SK-N-SH (cell line): ENCODE measurements at regions not wholly inside any gene's neighbourhood (a gene's known extent, or its start where the extent isn't known, plus 50 kb on each side); places are given as distances from the start of the nearest gene placed in this dataset.

Source experiments
- CTCF ChIA-PET: fragments of 300-600, 350-600 bp; formaldehyde crosslinking; extraction: SDS; loops from one replicate; lab custom pipeline; 2021; lab: Yijun Ruan, JAX
- POLR2A ChIA-PET: fragments of 350-600 bp; sonication (Branson Sonifier 250); formaldehyde crosslinking; extraction: SDS; loops from one replicate; lab custom pipeline; 2020; ENCODE audit warnings: antibody characterized with exemption, inconsistent platforms; lab: Yijun Ruan, JAX
- DNase-seq: peaks from one replicate; pipeline ENCODE4 v3.0.0; 2012
- H2AFZ ChIP-seq: fragments of 200-600 bp; sonication (generic); 2 replicates; pipeline ENCODE4 v1.8.1; 2016; ENCODE audit warnings: antibody characterized with exemption, mild to moderate bottlenecking, low read depth
- H3F3A ChIP-seq: fragments of 200-600 bp; sonication (generic); replicated peaks from 2 replicates; pipeline ENCODE3; 2016; ENCODE audit warnings: antibody characterized with exemption, mild to moderate bottlenecking; ENCODE audit not compliant: insufficient read depth
- H3K27ac ChIP-seq, 2 experiments: fragments of 200-500 bp in 1 of 2; fragments of 200-600 bp in 1 of 2; sonication (Bioruptor generic) in 1 of 2; sonication (generic), shearing (Covaris generic) in 1 of 2; 2 replicates each; pipeline versions ENCODE4 v1.5.1 to v1.6.1; 2014 to 2016; ENCODE audit warnings: low read depth in 2 of 2, inconsistent platforms in 1 of 2, low read length in 1 of 2, mild to moderate bottlenecking in 1 of 2, mixed read lengths in 1 of 2
- H3K27me3 ChIP-seq: fragments of 200-600 bp; sonication (generic), shearing (Covaris generic); 2 replicates; pipeline ENCODE4 v1.6.1; 2016; ENCODE audit warnings: mixed run types; ENCODE audit not compliant: insufficient read depth
- H3K36me3 ChIP-seq, 2 experiments: fragments of 200-500 bp in 1 of 2; fragments of 200-600 bp in 1 of 2; sonication (Bioruptor generic) in 1 of 2; sonication (generic) in 1 of 2; replicated peaks in 1 of 2; 2 replicates each; pipeline versions ENCODE3 to v1.5.1; 2014 to 2016; ENCODE audit warnings: low read length in 1 of 2, mild to moderate bottlenecking in 1 of 2; ENCODE audit not compliant: insufficient read depth in 2 of 2, control insufficient read depth in 1 of 2
- H3K4me1 ChIP-seq, 2 experiments: fragments of 200-500 bp in 1 of 2; fragments of 200-600 bp in 1 of 2; sonication (Bioruptor generic) in 1 of 2; sonication (generic), shearing (Covaris generic) in 1 of 2; 2 replicates each; pipeline versions ENCODE4 v1.5.1 to v1.6.1; 2014 to 2016; ENCODE audit warnings: low read depth in 1 of 2, low read length in 1 of 2, mixed run types in 1 of 2; ENCODE audit not compliant: insufficient read depth in 2 of 2, control insufficient read depth in 1 of 2
- H3K4me2 ChIP-seq: fragments of 200-600 bp; sonication (generic), shearing (Covaris generic); 2 replicates; pipeline ENCODE4 v1.6.1; 2017; ENCODE audit warnings: mixed run types
- H3K4me3 ChIP-seq, 2 experiments: fragments of 200-500 bp in 1 of 2; fragments of 200-600 bp in 1 of 2; sonication (Bioruptor generic) in 1 of 2; sonication (generic), shearing (Covaris generic) in 1 of 2; 2 replicates each; pipeline versions ENCODE4 v1.5.1 to v1.8.1; 2014 to 2016; ENCODE audit warnings: low read depth in 2 of 2, inconsistent platforms in 1 of 2, low read length in 1 of 2, mild to moderate bottlenecking in 1 of 2, mixed read lengths in 1 of 2, moderate library complexity in 1 of 2
- H3K79me2 ChIP-seq: fragments of 200-600 bp; sonication (generic); 2 replicates; pipeline ENCODE4 v1.8.1; 2017; ENCODE audit warnings: mild to moderate bottlenecking; ENCODE audit not compliant: insufficient read depth
- H3K9ac ChIP-seq: fragments of 200-600 bp; sonication (generic); 2 replicates; pipeline ENCODE4 v1.6.1; 2017; ENCODE audit warnings: mixed run types
- H3K9me2 ChIP-seq: fragments of 200-600 bp; sonication (generic); 2 replicates; pipeline ENCODE4 v1.6.1; 2017; ENCODE audit warnings: mixed run types
- H3K9me3 ChIP-seq: fragments of 200-600 bp; sonication (generic); 2 replicates; pipeline ENCODE4 v1.6.1; 2017; ENCODE audit warnings: mixed run types, mild to moderate bottlenecking, moderate library complexity
- H4K20me1 ChIP-seq: fragments of 200-600 bp; sonication (generic); 2 replicates; pipeline ENCODE4 v1.6.1; 2017; ENCODE audit warnings: mild to moderate bottlenecking, mixed run types; ENCODE audit not compliant: insufficient read depth
- CHD2 ChIP-seq: fragments of 150-350 bp; IDR thresholded peaks from 2 replicates; pipeline ENCODE4 v1.6.1; 2018; ENCODE audit warnings: low read length; ENCODE audit not compliant: partially characterized antibody
- CTCF ChIP-seq: fragments of 200-600 bp; sonication (generic); IDR thresholded peaks from 2 replicates; pipeline ENCODE4 v1.6.1; 2017; ENCODE audit warnings: antibody characterized with exemption, mild to moderate bottlenecking, moderate library complexity
- ELF1 ChIP-seq: IDR thresholded peaks from 2 replicates; pipeline ENCODE4 v1.4.0; 2012
- EZH2phosphoT487 ChIP-seq: fragments of 200-600 bp; sonication (generic); IDR thresholded peaks from 2 replicates; pipeline ENCODE4 v1.6.1; 2017; ENCODE audit warnings: low read depth, mixed run types, mild to moderate bottlenecking, antibody characterized with exemption, moderate library complexity, borderline replicate concordance
- FOXJ3 ChIP-seq: sonication (generic); formaldehyde crosslinking; IDR thresholded peaks from 2 replicates; pipeline ENCODE4 v1.5.1; 2020; ENCODE audit warnings: mild to moderate bottlenecking, missing genetic modification reagents
- GABPA ChIP-seq: IDR thresholded peaks from 2 replicates; pipeline ENCODE4 v1.4.0; 2012; ENCODE audit warnings: low read depth, mild to moderate bottlenecking
- POLR2AphosphoS5 ChIP-seq: IDR thresholded peaks from 2 replicates; pipeline ENCODE4 v1.6.1; 2012; ENCODE audit warnings: low read depth, low read length
- RXRA ChIP-seq: IDR thresholded peaks from 2 replicates; pipeline ENCODE4 v1.4.0; 2012; ENCODE audit warnings: low read depth, mild to moderate bottlenecking, borderline replicate concordance
- TAF1 ChIP-seq: IDR thresholded peaks from 2 replicates; pipeline ENCODE4 v1.6.1; 2012; ENCODE audit warnings: low read depth, mild to moderate bottlenecking, low read length, moderate library complexity, borderline replicate concordance
- TEAD4 ChIP-seq: IDR thresholded peaks from 2 replicates; pipeline ENCODE4 v1.4.0; 2012; ENCODE audit warnings: mild to moderate bottlenecking, borderline replicate concordance; ENCODE audit not compliant: insufficient read depth
- USF2 ChIP-seq: fragments of 150-350 bp; IDR thresholded peaks from 2 replicates; pipeline ENCODE4 v1.6.1; 2017; ENCODE audit warnings: antibody characterized with exemption, low read length, low read depth, borderline replicate concordance
- ZBTB33 ChIP-seq: IDR thresholded peaks from 2 replicates; pipeline ENCODE4 v1.4.0; 2012; ENCODE audit warnings: low read depth, borderline replicate concordance
- WGBS: methylation state at CpG from one replicate; pipeline ENCODE4 v1.1.6; 2017; ENCODE audit warnings: low lambda C conversion rate; 5-methylcytosine and 5-hydroxymethylcytosine counted together

GRCh38 chr4:188958346-188958745 lies 819.1 kb downstream of the TRIML1 start:
- Histone ChIP-seq H3K4me1 (no peaks in the 10 kb centered on the region), H3K27me3 (no peaks in the 10 kb centered on the region; the same call in 1 of the 2 replicates), H2AFZ (no peak overlapping the region), H3K9me2 (no peaks in the 10 kb centered on the region), H4K20me1 (no peaks in the 10 kb centered on the region), H3K4me2 (no peak overlapping the region), H3K36me3 (no peaks in the 10 kb centered on the region), H3K79me2 (no peaks in the 10 kb centered on the region), H3K4me3 (no peak overlapping the region)
- no peak for DNase-seq
- CTCF ChIA-PET = no interaction called here
- TF ChIP-seq POLR2AphosphoS5 (no peak), USF2 (no peak), FOXJ3 (CRISPR knock-in tag) (no peak), TEAD4 (no peak), ELF1 (no peak), CHD2 (no peak), GABPA (no peak), ZBTB33 (no peak), EZH2phosphoT487 (no peak), TAF1 (no peak), CTCF (no peak)
- TF ChIP-seq, all 33 proteins: peak for 0
- Histone ChIP-seq H3K27ac (no peak overlapping the region), H3K9me3 (no peaks in the 10 kb centered on the region), H3K9ac (no peak overlapping the region), H3F3A (no peaks in the 10 kb centered on the region)
- POLR2A ChIA-PET = no interaction called here

GRCh38 chr4:188959424-188959823 lies 820.2 kb downstream of the TRIML1 start:
- DNase-seq = no peak
- Histone ChIP-seq H3F3A (no peaks in the 10 kb centered on the region), H3K4me2 (no peak overlapping the region), H3K9me3 (no peaks in the 10 kb centered on the region), H2AFZ (no peak overlapping the region), H3K36me3 (no peaks in the 10 kb centered on the region), H4K20me1 (no peaks in the 10 kb centered on the region), H3K79me2 (no peaks in the 10 kb centered on the region), H3K4me1 (no peaks in the 10 kb centered on the region), H3K27me3 (no peaks in the 10 kb centered on the region; the same call in 1 of the 2 replicates)
- 36% methylated on average over 5 of the region's 6 CpGs for WGBS
- no peak for TF ChIP-seq CHD2
- no peak for TF ChIP-seq EZH2phosphoT487
- no peak for TF ChIP-seq RXRA
- TF ChIP-seq, all 33 proteins: peak for 0
- H3K27ac ChIP-seq = no peak overlapping the region
- ChIA-PET POLR2A (no interaction called here), CTCF (interaction anchor here (1.1 kb wide), 1 partner anchor 9 kb away, joined by 3 read pairs; no protein-coding TSS in a partner anchor)
- H3K4me3 ChIP-seq = no peak overlapping the region
- no peaks in the 10 kb centered on the region for H3K9me2 ChIP-seq
- H3K9ac ChIP-seq = no peak overlapping the region
